Activated CD4-positive, alpha-beta T cell treated with anti-CD3 and anti-CD28 coated beads, Interleukin-2, amount 50 U/mL, for 1 hour (primary cell): ENCODE measurements at regions not wholly inside any gene's neighbourhood (a gene's known extent, or its start where the extent isn't known, plus 50 kb on each side); places are given as distances from the start of the nearest gene placed in this dataset.
"Not testable (repeated sequence)": the region's sequence is repeated elsewhere in the genome, so short reads cannot be mapped to it uniquely, and the experiment has no call there.

ENCODE experiments used
- DNase-seq: peaks from one replicate; pipeline ENCODE4 v3.0.0-alpha.2; 2020

DNA sequence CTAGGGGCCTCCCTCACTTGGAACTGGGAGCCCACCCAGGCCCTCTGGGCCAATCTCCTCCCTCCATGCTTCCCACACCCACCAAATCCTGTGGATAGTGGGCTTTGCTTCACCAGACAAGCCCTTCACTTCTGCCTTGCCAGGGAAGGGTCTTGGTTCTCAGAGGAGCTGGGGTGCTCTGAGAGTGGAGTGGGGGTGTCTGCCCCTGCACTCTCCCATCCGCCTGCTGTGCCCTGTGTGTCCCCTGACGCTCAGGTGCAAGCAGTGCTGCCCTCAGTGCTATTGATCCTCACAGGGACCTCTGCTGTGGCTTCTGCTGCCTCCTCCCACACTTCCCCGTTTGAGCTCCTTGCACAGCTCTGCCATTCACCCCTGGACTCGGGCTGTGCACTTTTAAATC lies 117.3 kb upstream of the NKX1-1 start:
- DNase-seq, result no peak

DNA sequence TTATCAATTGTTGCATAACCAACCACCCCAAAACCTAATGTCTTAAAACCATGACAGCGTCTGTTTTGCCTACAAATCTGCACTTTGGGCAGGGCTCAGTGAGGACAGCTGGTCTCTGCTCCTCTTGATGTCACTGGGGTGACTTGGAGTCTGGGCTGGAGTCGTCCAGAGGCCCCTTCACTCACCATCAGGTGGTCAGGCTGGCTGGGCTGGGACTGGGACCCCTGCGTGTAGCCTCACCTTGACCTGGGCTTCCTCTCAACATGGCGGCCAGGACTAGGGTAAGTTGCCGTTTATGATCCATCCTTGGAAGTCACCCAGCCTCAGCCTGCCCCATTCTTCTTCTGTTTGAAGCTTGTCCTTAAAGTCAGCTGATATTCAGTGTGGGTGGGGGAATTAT lies 116.8 kb upstream of the NKX1-1 start:
- DNase-seq, result no peak

DNA sequence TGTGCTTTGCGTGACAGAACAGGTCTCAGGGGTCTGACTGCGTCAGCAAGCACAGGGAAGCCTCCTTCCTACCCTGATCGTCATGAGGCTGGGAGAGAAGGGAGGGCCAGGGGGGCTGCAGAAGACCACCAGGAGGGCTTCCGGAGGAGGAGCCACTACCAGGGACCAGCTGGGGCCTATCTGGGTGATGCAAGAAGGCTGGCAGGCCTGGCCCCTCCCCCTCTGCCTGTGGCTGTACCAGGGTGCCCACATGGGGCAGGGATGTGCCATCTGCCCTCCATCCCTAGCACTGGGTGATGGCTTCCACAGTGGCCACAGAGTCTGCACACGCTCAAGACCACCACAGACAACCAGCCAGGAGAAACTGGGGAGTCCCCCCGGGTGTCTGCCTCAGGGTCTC lies 116.4 kb upstream of the NKX1-1 start:
- DNase-seq, result no peak

DNA sequence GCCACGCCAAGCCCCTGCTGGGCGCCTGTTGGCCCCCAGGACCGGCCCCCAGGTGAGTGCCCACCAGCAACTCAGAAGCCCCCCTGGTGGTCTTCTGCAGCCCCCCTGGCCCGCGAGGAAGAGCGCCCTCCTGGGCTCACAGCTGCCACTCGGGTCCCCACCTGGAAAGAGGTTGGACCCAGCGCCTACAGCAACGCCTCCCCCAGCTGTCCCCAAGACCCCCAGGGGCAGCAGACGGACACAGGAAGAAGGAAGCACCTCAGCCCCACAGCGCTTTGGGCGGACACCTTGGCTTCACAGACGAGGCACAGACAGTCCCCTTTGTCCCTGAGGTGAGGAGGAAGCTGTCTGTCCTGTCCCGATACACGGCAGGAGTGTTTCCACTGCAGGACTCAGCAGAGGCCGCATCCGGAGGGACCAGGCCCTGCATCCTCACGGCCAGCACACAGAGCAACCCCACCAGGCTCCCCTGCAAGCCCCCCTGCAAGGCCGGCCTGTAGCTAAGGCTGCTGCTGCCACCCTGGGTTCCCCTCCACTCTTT lies 115.6 kb upstream of the NKX1-1 start:
- no peak for DNase-seq

DNA sequence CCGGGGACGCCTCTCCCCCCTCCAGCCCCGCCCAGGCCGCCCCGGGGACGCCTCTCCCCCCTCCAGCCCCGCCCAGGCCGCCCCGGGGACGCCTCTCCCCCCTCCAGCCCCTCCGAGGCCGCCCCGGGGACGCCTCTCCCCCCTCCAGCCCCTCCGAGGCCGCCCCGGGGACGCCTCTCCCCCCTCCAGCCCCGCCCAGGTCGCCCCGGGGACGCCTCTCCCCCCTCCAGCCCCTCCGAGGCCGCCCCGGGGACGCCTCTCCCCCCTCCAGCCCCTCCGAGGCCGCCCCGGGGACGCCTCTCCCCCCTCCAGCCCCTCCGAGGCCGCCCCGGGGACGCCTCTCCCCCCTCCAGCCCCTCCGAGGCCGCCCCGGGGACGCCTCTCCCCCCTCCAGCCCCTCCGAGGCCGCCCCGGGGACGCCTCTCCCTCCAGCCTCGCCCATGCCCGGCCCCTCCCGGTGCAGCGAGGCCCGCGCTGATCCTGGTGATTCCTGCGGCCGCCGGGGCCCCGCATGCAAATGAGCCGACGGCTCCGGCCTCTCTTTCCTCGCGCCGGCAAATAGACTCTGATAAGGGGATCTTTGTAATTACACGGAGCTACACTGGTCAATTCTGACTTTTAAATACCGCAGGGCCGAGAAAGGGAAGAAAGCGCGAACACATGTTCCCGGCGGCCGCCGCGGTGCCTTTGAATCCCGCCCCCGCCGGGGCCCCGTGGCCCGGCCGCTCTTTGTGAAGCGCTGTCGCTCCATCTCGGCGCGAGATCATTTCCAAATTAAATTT lies 114.7 kb upstream of the NKX1-1 start:
- DNase-seq, result not testable (repeated sequence)

DNA sequence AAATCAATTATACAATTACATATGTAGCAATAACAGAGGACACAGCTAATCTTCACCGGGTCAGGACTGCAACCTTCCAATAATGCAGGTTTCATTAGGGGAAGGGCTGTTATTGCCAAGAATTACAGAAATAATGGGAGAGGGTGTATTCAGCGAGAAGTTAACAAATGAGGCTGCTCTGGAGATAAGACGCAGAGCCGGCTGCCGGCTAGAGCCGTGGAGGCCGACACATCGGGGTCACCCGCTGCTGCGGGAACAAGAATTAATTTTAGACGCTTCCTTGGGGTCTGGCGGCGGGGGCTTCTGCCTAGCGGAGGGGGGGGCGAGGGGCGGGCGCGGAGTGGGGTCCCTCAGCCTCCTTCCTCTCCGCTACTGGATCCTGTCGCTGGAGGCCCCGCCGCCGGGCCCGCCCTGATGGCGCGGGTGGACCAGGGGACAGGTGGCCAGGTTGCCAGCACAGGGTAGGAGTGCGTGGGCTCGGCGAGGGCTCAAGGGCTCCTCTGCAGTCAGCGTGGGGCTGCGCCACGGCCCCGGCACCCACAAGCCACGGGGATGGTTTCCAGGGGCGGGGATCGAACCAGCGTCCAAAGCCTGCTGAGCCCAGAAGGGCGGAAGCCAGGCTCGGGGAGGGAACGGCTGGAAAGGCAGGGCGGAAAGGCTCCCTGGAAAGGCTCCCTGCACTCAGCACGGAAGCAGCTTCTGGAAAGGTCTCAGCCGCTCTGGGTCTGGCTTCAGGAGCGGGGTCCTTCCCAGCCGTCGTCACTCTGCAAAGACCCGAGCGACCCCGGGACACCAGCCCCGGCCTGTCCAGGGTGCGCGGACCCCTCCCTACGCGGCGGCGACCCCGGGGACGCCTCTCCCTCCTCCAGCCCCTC lies 113.8 kb upstream of the NKX1-1 start:
- DNase-seq, result no peak

DNA sequence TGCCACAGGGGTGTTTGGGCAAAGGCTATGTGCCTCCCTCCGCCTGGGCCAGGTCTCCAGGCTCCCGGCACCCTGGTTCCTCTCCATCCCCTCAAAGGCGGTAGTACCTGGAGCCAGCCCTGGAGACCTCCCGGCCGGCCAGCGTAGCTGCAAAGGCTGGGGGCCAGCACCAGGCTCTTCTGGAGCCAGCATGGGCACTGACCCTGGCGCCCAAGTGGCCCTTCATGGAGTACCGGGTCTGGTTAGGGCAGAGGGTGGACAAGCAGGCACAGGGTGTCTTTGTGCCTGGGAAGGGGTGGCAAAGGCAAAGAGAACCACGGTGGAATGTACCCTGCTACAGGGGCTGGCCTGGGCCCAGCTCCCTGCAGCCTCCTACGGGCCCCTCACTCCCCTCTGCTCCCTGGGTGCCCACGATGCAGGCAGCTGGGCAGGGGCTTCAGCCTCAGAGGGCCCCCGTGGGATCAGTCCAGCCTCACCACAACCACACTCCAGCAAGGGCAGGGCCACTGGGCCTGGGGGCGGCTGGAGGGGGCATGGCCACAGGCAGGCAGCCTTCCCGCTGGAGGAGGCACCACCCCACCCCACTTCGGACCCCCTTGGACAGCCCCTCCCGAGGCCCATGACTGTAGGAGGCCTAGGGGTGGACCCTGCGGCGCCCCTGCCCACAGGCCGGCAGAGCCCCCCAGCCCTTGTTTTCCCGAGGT lies 112.9 kb upstream of the NKX1-1 start:
- no peak for DNase-seq

DNA sequence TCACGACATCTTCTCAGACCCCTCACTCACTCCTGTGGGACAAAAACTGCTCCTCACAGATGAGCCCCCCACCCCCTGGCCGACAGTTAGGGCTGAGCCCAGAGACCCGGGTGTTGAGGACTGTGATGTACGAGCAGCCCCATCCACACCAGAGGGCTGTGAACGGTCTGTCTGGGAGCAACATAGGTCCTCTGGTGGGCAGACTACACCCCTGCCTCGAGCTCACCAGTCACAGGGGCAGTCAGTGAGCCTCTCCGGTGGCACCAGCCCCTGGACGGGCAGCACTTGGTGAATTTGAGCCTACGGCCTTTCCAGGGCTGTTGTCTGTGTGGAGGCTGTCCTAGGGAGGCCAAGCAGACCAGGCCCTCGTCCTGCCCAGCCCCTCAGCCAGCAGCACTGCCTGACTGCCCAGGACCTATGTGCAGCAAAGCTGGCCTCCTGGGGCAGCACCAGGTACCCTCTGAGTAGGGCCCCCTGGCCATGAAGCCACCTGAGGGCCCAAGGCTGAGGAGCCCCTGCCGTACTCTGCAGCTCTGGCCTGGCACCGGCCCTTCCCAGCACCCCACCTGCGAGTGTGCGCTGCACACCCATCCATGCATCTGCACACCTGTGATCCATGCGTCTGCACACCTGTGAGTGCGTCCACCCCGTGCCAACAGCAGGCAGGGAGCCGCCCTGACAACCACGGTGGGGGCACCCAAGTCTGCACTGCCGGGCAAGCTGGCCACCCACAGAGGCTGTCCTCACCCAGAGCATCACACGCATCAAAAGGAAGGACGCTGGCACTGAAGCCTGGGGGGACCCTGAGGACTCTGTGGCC lies 111.6 kb upstream of the NKX1-1 start:
- DNase-seq, result no peak

DNA sequence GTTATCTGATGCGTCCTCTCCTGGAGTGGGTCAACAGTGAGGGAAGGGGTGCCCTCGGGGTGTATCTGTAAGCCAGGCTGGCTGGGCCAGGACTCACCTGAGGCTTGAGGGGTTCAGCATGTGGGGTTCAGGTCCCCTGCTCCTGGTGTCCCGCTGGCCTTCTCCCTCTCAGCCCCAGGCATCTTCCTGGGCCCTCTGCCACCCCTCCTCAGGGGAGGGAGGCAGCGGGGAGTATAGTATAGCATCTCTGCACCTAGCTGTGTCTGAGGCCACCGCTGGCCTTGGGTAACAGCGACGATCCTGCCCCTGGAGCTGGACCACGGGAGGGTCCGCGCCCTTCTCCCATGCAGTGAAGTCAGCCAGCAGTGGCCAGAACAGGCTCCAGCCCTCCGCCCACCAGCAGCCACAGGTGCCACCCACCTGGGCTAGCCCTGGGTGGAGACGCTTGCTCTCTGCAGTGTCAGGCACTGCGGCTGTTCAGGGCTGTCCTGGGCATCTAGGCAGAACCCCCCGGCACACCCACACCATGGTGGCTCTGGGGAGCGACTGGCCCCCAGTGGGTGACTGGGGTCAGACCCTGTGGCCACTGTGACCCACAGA lies 110.7 kb upstream of the NKX1-1 start:
- DNase-seq, result no peak

DNA sequence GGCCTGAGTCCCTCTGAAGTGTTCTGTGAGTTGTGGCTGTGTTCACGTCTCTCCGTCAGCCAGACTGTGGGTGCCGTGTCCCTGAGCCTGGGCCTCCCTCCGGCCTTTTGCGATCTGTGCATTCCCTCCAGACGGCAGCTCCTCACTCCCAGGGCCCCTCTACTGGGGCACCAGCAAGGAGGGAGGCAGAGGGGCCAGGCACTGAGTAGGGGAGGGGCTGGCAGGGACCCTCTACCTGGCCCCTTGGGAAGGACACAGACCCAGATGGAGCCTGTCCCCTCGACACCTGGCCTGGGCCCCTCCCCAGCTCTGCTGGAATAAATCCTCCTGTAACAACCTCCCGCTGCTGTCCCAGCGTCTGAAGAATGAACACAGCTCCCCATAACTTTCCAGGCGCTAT lies 110.0 kb upstream of the NKX1-1 start:
- no peak for DNase-seq

DNA sequence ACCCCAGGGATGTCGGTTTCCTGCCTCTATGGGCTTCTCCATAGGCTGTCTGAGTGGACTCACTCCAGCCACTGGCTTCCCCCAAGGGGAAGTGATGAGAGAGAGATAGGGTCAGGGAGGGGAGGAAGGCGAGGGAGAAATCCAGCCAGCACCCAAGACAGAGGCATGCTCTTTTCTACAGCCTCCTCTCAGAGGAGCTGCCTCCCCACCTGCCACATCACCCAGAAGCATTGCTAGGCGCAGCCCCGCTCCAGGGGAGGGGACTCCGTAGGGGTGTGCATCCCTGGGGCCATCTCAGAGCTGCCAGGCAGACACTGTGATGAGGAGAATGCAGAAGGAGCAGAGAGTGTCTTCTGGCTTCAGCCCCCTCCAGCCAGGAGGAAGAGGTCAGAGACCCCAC lies 109.5 kb upstream of the NKX1-1 start:
- DNase-seq, result no peak

DNA sequence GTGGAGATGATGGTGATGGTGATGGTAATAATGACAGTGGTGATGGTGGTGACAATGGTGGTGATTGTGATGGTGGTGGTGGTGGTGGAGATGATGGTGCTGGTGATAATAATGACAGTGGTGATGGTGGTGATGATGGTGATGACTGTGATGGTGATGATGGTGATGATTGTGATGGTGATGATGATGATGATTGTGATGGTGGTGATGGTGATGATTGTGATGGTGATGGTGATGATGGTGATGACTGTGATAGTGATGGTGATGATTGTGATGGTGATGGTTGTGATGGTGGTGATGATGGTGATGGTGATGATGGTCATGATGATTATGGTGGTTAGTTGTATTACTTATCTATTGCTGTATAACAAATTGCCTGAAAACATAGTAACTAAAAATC lies 108.9 kb upstream of the NKX1-1 start:
- no peak for DNase-seq

DNA sequence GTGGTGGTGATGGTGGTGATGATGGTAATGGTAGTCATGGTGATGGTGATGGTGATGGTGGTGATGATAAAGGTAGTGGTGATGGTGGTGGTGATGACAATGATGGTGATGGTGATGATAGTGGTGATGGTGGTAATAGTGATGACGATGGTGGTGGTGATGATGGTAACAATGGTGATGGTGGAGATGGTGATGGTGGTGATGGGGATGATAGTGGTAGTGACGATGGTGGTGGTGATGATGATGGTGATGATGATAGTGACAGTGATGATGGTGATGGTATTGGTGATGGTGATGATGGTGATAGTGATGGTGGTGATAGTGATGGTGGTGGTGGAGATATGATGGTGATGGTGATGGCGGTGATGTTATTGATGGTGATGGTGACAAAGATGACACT lies 108.4 kb upstream of the NKX1-1 start:
- no peak for DNase-seq

DNA sequence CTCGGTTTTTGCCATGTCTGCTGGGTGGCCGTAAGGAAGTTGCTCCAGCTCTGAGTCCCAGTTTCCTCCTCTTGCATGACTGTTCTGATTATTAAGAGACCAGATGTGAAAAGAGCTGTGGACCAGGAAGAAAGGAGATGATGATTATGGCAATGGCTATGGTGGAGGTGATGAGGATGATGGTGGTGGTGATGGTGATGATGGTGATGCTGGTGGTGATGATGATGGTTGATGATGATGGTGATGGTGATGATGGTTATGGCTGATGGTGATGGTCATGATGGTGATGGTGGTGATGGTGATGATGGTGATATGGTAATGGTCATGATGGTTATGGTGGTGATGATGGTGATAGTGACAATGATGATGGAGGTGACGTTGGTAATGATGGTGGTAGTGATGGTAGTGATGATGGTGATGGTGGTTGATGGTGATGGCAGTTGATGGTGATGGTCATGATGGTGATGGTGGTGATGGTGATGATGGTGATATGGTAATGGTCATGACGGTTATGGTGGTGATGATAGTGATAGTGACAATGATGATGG lies 107.8 kb upstream of the NKX1-1 start:
- no peak for DNase-seq

DNA sequence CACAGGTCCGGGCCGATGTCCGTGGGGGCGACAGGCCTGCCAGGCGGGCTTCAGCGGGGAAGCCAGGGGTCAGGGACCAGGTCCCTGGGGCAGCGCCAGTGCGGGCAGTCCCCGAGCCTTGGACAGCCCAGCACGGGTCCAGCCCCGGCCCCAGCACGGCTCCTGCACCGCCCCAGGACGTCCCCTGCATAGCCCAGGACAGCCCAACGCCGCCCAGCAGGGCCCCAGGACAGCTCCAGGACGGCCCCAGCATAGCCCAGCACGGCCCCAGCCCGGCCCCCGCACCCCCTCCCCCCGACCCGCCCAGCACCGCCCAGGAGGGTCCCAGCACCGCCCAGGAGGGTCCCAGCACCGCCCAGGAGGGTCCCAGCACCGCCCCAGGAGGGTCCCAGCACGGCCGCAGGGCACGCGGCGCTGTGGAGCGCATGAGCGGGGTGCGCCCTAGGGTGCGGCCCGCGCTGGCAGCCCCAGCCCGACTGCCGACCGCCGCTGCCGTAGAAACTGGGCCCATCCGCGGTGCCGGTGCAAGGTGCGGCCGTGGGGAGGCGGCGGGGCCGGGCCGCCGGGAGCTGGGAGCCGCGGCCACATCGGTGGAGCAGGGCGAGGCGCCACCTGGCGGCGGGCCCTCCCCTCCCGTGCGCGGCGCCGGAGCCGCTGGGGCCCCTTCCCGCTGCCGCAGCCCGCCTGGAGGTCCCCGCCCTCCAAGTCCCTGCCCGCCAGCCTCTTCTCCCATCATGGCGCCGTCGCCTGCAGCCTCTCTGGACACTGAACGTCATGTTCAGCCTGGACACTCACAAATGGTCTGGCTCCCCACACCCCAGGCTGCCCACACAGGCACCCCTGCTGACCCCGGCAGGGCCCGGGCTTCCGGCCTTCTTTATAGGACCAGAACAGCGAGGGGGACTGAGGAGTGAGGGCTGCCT lies 106.8 kb upstream of the NKX1-1 start:
- DNase-seq, result peak; percentile 51

DNA sequence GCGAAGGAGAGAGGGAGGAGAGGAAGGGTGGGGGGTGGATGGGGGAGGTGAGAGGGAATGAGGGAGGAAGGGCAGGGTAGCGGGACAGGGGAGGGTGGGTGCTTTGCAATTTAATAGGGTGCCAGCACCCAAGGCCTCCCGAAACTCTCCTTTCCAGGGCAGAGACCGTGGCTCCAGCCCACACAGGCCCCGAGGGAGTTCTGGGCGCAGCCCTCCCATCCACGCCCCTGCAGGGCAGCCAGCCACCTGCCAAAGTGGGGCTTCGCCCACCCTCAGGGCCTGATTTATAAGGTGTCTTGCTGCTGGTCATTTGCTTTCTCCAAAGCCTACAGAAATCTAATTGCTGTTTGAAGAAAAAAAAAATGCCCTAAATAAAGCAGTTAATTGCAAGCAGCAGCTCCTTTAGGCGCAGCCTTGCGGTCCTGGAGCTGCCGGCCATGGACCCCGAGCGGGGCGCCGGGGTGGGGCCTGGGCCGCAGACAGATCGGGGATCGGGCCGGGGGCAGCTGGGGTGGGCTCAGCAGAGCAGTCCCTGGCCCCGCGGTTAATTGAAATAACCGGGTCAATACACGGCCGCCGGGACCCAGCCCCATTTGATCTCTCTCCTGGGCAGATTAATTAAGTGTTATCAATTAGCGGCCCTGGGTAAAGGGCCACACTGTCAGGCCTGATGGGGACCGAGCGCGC lies 106.0 kb upstream of the NKX1-1 start:
- DNase-seq, result no peak

DNA sequence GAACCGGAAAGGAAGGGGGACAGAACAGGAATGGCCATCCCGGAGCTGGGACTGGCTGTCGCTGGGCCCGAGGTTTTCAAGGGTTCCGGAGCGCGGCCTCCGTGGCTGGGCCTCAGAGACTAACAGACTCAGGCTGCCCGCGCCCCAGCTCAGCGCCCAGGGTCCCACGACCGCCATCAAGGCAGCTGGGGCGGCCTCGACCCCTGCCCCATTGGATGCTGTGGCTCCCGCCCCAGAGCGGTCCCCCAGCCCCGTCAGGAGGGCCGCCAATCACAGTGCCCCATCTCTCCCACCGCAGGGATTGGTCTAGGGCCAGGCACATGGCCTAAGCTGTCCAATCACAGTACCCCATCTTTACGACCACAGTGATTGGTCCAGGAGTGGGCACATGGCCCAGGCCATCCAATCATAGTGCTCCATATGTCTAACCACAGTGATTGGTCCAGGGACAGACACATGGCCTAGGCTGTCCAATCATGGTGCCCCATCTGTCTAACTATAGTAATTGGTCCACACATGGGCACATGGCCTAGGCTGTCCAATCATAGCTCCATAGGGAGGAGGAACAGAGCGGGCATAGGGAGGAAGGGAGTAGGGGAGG lies 105.3 kb upstream of the NKX1-1 start:
- DNase-seq, result peak; percentile 40

DNA sequence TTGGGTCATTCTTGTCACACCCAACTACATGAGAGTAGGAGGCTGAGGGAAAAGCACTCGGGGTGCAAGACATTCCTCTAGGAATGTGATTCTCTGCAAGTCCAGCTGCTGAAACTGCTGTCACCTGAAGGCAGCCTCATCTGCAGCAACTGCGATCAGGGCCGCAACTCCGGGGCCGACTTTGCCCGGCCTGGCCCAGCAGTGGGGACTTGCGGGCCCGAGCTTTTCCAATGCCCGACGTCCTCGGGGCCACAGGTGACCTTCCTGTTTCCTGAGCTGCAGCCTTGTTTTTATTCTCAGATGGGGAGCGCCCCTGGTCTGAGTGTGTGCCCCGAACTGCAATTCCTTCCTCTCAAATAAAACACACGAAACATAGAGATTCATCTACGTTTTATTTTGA lies 104.7 kb upstream of the NKX1-1 start:
- DNase-seq, result no peak

DNA sequence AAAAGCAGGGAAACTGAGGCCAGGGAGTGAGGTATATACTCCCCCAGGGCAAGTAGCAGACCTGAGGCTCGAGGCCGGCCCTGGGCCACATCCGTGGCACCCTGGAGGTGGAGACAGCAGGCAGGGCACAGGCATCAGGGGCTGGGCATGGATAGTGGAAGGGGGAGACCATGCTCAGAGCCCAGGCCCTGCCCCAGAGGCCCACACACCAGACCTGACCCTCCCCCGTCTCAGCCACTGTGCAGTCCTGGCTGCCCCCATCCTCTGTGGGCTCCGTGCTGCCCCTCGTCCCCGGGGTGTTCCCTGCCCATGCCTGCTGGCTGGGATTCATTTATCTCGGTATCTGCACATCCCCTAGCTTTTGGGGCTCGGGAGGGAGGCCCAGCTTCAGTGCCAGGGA lies 103.1 kb upstream of the NKX1-1 start:
- DNase-seq, result no peak
